ENCODE measurements at regions not wholly inside any gene's neighbourhood (a gene's known extent, or its start where the extent isn't known, plus 50 kb on each side); places are given as distances from the start of the nearest gene placed in this dataset.

GRCh38 chr4:155599596-155599995 lies 67.1 kb upstream of the GUCY1A1 start:
- TF ChIP-seq CTCF (IDR thresholded peaks at IDR 0.05) (no peak), POLR2AphosphoS5 (IDR thresholded peaks at IDR 0.05) (no peak), POLR2A (IDR thresholded peaks at IDR 0.05) (no peak), EP300 (IDR thresholded peaks at IDR 0.05) (no peak)

All from sigmoid colon (tissue), 4 donors.